Neutrophil (primary cell): ENCODE measurements at regions not wholly inside any gene's neighbourhood (a gene's known extent, or its start where the extent isn't known, plus 50 kb on each side); places are given as distances from the start of the nearest gene placed in this dataset.

Source experiments
- H3K27ac ChIP-seq: fragments of 200-600 bp; sonication (generic); 2 replicates; pipeline ENCODE4 v1.5.1; 2016; ENCODE audit warnings: mild to moderate bottlenecking, moderate library complexity
- H3K27me3 ChIP-seq: fragments of 200-600 bp; sonication (generic); 2 replicates; pipeline ENCODE4 v1.6.0; 2016; ENCODE audit warnings: mild to moderate bottlenecking
- H3K36me3 ChIP-seq: fragments of 200-600 bp; sonication (generic); 2 replicates; pipeline ENCODE4 v1.5.1; 2017
- H3K4me1 ChIP-seq, 2 experiments: fragments of 200-600 bp in 1 of 2; sonication (generic) in 1 of 2; 1 replicate in 1 of 2; 2 replicates in 1 of 2; pipeline versions ENCODE4 v1.5.1 to v1.6.1; 2013 to 2016; ENCODE audit warnings: low read depth in 1 of 2, low read length in 1 of 2, mild to moderate bottlenecking in 1 of 2, moderate library complexity in 1 of 2; ENCODE audit not compliant: control insufficient read depth in 1 of 2, insufficient read depth in 1 of 2
- H3K4me3 ChIP-seq, 2 experiments: fragments of 200-600 bp in 1 of 2; sonication (generic) in 1 of 2; 1 replicate in 1 of 2; 2 replicates in 1 of 2; pipeline ENCODE4 v1.5.1; 2013 to 2016; ENCODE audit warnings: low read depth in 1 of 2, low read length in 1 of 2, mild to moderate bottlenecking in 1 of 2, moderate library complexity in 1 of 2
- H3K9me3 ChIP-seq: fragments of 200-600 bp; sonication (generic); 2 replicates; pipeline ENCODE4 v1.5.1; 2016
- CTCF ChIP-seq: fragments of 200-600 bp; sonication (generic); IDR thresholded peaks from 2 replicates; pipeline ENCODE4 v1.5.1; 2016; ENCODE audit warnings: antibody characterized with exemption

GRCh38 chr1:235918465-235918864 lies 51.8 kb upstream of the LYST start:
- H3K27me3 ChIP-seq: no peaks in the 10 kb centered on the region
- no peaks in the 10 kb centered on the region for H3K9me3 ChIP-seq
- peak overlapping the region; percentile 83 for H3K27ac ChIP-seq
- no peak overlapping the region for H3K4me3 ChIP-seq
- peaks cover 50 to 64% of the 10 kb centered on the region in 2 experiments for H3K4me1 ChIP-seq
- TF ChIP-seq CTCF: no peak
- no peaks in the 10 kb centered on the region for H3K36me3 ChIP-seq

- Histone ChIP-seq H3K4me1 (peaks cover 50 to 59% of the 10 kb centered on the region in 2 experiments), H3K27ac (peak overlapping the region; percentile 83), H3K27me3 (no peaks in the 10 kb centered on the region), H3K4me3 (no peak overlapping the region), H3K36me3 (no peaks in the 10 kb centered on the region), H3K9me3 (no peaks in the 10 kb centered on the region)
- TF ChIP-seq CTCF: no peak
Measured at GRCh38 chr1:235918032-235918431, 51.3 kb upstream of the LYST start.

- peak overlapping the region; percentile 18 to 44 for H3K4me3 ChIP-seq
- H3K36me3 ChIP-seq: no peaks in the 10 kb centered on the region
- peak overlapping the region; percentile 83 for H3K27ac ChIP-seq
- H3K27me3 ChIP-seq: no peaks in the 10 kb centered on the region
- no peaks in the 10 kb centered on the region for H3K9me3 ChIP-seq
- peaks cover 50 to 57% of the 10 kb centered on the region in 2 experiments for H3K4me1 ChIP-seq
- TF ChIP-seq CTCF: no peak
Measured at GRCh38 chr1:235917267-235917811, 50.6 kb upstream of the LYST start.
